ENCODE measurements at regions not wholly inside any gene's neighbourhood (a gene's known extent, or its start where the extent isn't known, plus 50 kb on each side); places are given as distances from the start of the nearest gene placed in this dataset.
"Not testable (repeated sequence)": the region's sequence is repeated elsewhere in the genome, so short reads cannot be mapped to it uniquely, and the experiment has no call there.

GRCh38 chr10:130973127-130973839 is 338.2 kb downstream of the TCERG1L start:
- TF ChIP-seq SIN3A (IDR thresholded peaks at IDR 0.05; ENCODE audit: borderline replicate concordance, insufficient read depth, low read depth, low read length) (no peak), POLR2AphosphoS5 (IDR thresholded peaks at IDR 0.05; ENCODE audit: low read depth, low read length) (no peak), CTCF (IDR thresholded peaks at IDR 0.05) (no peak), TCF7L2 (IDR thresholded peaks at IDR 0.05; ENCODE audit: low read depth, low read length) (no peak), REST (IDR thresholded peaks at IDR 0.05; ENCODE audit: insufficient read depth in 1 of 2, low read depth in 2 of 2, low read length in 1 of 2) (no peak)
- ATAC-seq: no peak
- no peaks in the 10 kb centered on the region for H3K4me1 ChIP-seq (ENCODE audit: control insufficient read depth, insufficient read depth, low read length)
- no peak overlapping the region for H3K4me3 ChIP-seq (ENCODE audit: low read depth in 2 of 2, low read length in 2 of 2)
- in situ Hi-C loops (cut with HindIII; ENCODE audit: low pct_unique_long_range_greater_than_20kb, low sequenced_read_pairs) (no loop called here), intact Hi-C loops (cut with micrococcal nuclease; ENCODE audit: unreplicated experiment) (no loop called here)
- H3K9me3 ChIP-seq (ENCODE audit: control insufficient read depth, insufficient read depth, low read depth, low read length): peaks cover 6% of the 10 kb centered on the region; the same call in 1 of the 2 replicates
- H3K36me3 ChIP-seq (ENCODE audit: control insufficient read depth, insufficient read depth, low read length): no peaks in the 10 kb centered on the region
- ChIA-PET CTCF (no interaction called here), POLR2A (no interaction called here)
- H3K27ac ChIP-seq (ENCODE audit: low read length): no peak overlapping the region
- H3K27me3 ChIP-seq (ENCODE audit: control insufficient read depth, insufficient read depth, low read length): peaks cover 5% of the 10 kb centered on the region; the same call in 1 of the 2 replicates
- no peak for DNase-seq (ENCODE audit: low read depth, low spot score)
- BruUV-seq (replicated peaks): no TSS peak

- ChIA-PET CTCF (no interaction called here), POLR2A (no interaction called here)
- no peak overlapping the region for H3K4me3 ChIP-seq (ENCODE audit: low read depth in 2 of 2, low read length in 2 of 2)
- no peak for ATAC-seq
- TF ChIP-seq SIN3A (IDR thresholded peaks at IDR 0.05; ENCODE audit: borderline replicate concordance, insufficient read depth, low read depth, low read length) (no peak), TCF7L2 (IDR thresholded peaks at IDR 0.05; ENCODE audit: low read depth, low read length) (no peak), REST (IDR thresholded peaks at IDR 0.05; ENCODE audit: insufficient read depth in 1 of 2, low read depth in 2 of 2, low read length in 1 of 2) (no peak), POLR2AphosphoS5 (IDR thresholded peaks at IDR 0.05; ENCODE audit: low read depth, low read length) (no peak), CTCF (IDR thresholded peaks at IDR 0.05) (no peak)
- H3K27me3 ChIP-seq (ENCODE audit: control insufficient read depth, insufficient read depth, low read length): peaks cover under 1% of the 10 kb centered on the region; the same call in 1 of the 2 replicates
- DNase-seq (ENCODE audit: low read depth, low spot score): no peak
- H3K4me1 ChIP-seq (ENCODE audit: control insufficient read depth, insufficient read depth, low read length): no peaks in the 10 kb centered on the region
- in situ Hi-C loops (cut with HindIII; ENCODE audit: low pct_unique_long_range_greater_than_20kb, low sequenced_read_pairs) (no loop called here), intact Hi-C loops (cut with micrococcal nuclease; ENCODE audit: unreplicated experiment) (no loop called here)
- H3K9me3 ChIP-seq (ENCODE audit: control insufficient read depth, insufficient read depth, low read depth, low read length): peaks cover 6% of the 10 kb centered on the region; the same call in 1 of the 2 replicates
- H3K36me3 ChIP-seq (ENCODE audit: control insufficient read depth, insufficient read depth, low read length): no peaks in the 10 kb centered on the region
- no peak overlapping the region for H3K27ac ChIP-seq (ENCODE audit: low read length)
- no TSS peak for BruUV-seq (replicated peaks)
Measured at GRCh38 chr10:130974166-130974565, 337.4 kb downstream of the TCERG1L start.

GRCh38 chr10:130975351-130975750 is 336.2 kb downstream of the TCERG1L start:
- in situ Hi-C loops (cut with HindIII; ENCODE audit: low pct_unique_long_range_greater_than_20kb, low sequenced_read_pairs); BruUV-seq (replicated peaks); H3K4me1 ChIP-seq (ENCODE audit: control insufficient read depth, insufficient read depth, low read length); H3K27me3 ChIP-seq (ENCODE audit: control insufficient read depth, insufficient read depth, low read length); H3K4me3 ChIP-seq (ENCODE audit: low read depth in 2 of 2, low read length in 2 of 2); H3K27ac ChIP-seq (ENCODE audit: low read length); intact Hi-C loops (cut with micrococcal nuclease; ENCODE audit: unreplicated experiment); POLR2A ChIA-PET; H3K36me3 ChIP-seq (ENCODE audit: control insufficient read depth, insufficient read depth, low read length); CTCF ChIA-PET; H3K9me3 ChIP-seq (ENCODE audit: control insufficient read depth, insufficient read depth, low read depth, low read length); ATAC-seq; DNase-seq (ENCODE audit: low read depth, low spot score): not testable (repeated sequence)
